22Rv1 (cell line): ENCODE measurements at regions not wholly inside any gene's neighbourhood (a gene's known extent, or its start where the extent isn't known, plus 50 kb on each side); places are given as distances from the start of the nearest gene placed in this dataset.

Experiments used
- H3K27ac ChIP-seq: fragments of 450-650 bp; 2 replicates; pipeline ENCODE4 v1.5.1; 2017
- CTCF ChIP-seq: fragments of 450-650 bp; IDR thresholded peaks from 2 replicates; pipeline ENCODE4 v1.5.1; 2017; ENCODE audit warnings: mild to moderate bottlenecking
- ZFX ChIP-seq: fragments of 450-650 bp; IDR thresholded peaks from 2 replicates; pipeline ENCODE4 v1.6.1; 2017; ENCODE audit warnings: antibody characterized with exemption, borderline replicate concordance

- TF ChIP-seq ZFX (no peak), CTCF (no peak)
- no peak overlapping the region for H3K27ac ChIP-seq
Measured at GRCh38 chr10:55740110-55740509, 620.9 kb downstream of the ZWINT start.

GRCh38 chr10:55734112-55734511, 626.9 kb downstream of the ZWINT start:
- no peak for TF ChIP-seq CTCF
- TF ChIP-seq ZFX: no peak
- no peak overlapping the region for H3K27ac ChIP-seq

- TF ChIP-seq CTCF: no peak
- no peak for TF ChIP-seq ZFX
- H3K27ac ChIP-seq: no peak overlapping the region
Measured at GRCh38 chr10:55704950-55705349, 656.1 kb downstream of the ZWINT start.

DNA sequence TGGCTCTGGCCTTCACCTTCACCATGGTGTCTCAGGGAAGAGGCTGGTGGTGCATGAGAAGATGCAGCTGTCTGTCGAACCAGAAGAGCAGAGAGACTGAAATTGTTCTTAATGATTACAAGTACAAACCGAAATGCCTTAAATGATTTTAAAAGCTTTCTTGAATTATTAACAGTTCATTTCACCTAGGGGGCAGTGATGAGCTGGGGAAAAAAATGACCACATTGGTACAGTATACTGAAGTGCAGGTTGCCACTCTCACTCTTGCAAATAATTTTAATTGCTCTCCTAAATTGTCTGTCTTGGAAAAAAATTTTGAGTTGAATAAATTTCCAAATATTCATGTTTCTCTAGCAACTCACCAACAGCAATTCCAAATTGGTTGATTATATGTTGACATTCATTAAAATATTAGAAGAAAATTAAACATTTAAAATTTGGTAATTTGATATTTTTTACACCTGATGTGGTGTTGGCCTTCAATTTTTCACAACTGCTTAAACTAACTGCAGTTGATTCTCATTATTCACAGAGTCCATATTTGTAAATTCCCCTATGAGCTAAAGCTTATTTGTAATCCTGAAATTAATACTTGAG, 692.6 kb downstream of the ZWINT start:
- H3K27ac ChIP-seq: no peak overlapping the region
- TF ChIP-seq CTCF: peak; percentile 75
- no peak for TF ChIP-seq ZFX

GRCh38 chr10:55653531-55653930, 707.5 kb downstream of the ZWINT start:
- TF ChIP-seq ZFX: no peak
- no peak for TF ChIP-seq CTCF
- no peak overlapping the region for H3K27ac ChIP-seq

DNA sequence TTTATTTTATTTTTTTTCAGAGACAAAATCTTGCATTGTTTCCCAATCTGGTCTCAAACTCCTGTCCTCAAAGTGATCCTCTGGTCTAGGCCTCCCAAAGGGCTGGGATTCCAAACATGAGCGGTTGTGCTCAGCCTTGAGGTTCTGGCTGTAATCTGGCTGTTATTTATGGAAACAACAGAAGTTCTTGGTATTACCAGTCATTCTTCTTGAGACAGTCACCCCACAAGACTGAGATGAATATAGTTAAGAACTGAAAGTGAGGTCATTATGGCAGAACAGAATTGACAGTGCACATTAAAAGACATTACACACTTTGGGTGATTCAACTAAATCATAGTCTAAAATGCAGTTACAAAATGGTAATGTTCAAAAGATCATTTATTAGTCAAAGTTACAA, 719.5 kb downstream of the ZWINT start:
- H3K27ac ChIP-seq: no peak overlapping the region
- TF ChIP-seq CTCF (no peak), ZFX (no peak)

- peak overlapping the region; percentile 33 for H3K27ac ChIP-seq
Measured at GRCh38 chr10:55631071-55631654, 729.9 kb downstream of the ZWINT start.

More at GRCh38 chr10:55631071-55631654, 729.9 kb downstream of the ZWINT start:
- no peak for TF ChIP-seq ZFX
- peak; percentile 72 for TF ChIP-seq CTCF
